Upper lobe of left lung (tissue), 6 donors: ENCODE measurements at regions not wholly inside any gene's neighbourhood (a gene's known extent, or its start where the extent isn't known, plus 50 kb on each side); places are given as distances from the start of the nearest gene placed in this dataset.
"Not testable (repeated sequence)": the region's sequence is repeated elsewhere in the genome, so short reads cannot be mapped to it uniquely, and the experiment has no call there.

Experiments used
- ATAC-seq, 2 donors: fragments of 200-7000 bp; cut with Tn5 transposase; one replicate each; pipeline ENCODE4 v1.9.1; 2022; ENCODE audit warnings: mild to moderate bottlenecking in 2 of 2, moderate library complexity in 2 of 2; ENCODE audit not compliant: low FRiP score in 2 of 2
- DNase-seq, 2 donors: peaks; one replicate each; pipeline ENCODE4 v3.0.0-alpha.2; 2019 to 2020
- H3K27ac ChIP-seq, 4 donors: fragments of 200-600 bp; sonication (generic); one replicate each; pipeline ENCODE4 v1.5.1; 2016 to 2019
- H3K27me3 ChIP-seq, 4 donors: fragments of 200-600 bp; sonication (generic); one replicate each; pipeline ENCODE4 v1.5.1; 2017 to 2019
- H3K36me3 ChIP-seq, 4 donors: fragments of 200-600 bp; sonication (generic); one replicate each; pipeline ENCODE4 v1.5.1; 2016 to 2019
- H3K4me1 ChIP-seq, 4 donors: fragments of 200-600 bp; sonication (generic); one replicate each; pipeline ENCODE4 v1.5.1; 2018 to 2019
- H3K4me3 ChIP-seq, 4 donors: fragments of 200-600 bp; sonication (generic); one replicate each; pipeline ENCODE4 v1.5.1; 2017 to 2019; ENCODE audit warnings: mild to moderate bottlenecking in 2 of 4, moderate library complexity in 1 of 4
- H3K9me3 ChIP-seq, 4 donors: fragments of 200-600 bp; sonication (generic); one replicate each; pipeline ENCODE4 v1.5.1; 2018 to 2019
- EP300 ChIP-seq, 4 donors: sonication (generic); formaldehyde crosslinking; IDR thresholded peaks; one replicate each; pipeline ENCODE4 v1.5.1; 2017; ENCODE audit warnings: antibody characterized with exemption in 4 of 4, control low read depth in 2 of 4
- POLR2A ChIP-seq, 4 donors: fragments of 450-650 bp; IDR thresholded peaks; one replicate each; pipeline ENCODE4 v1.5.1; 2016 to 2017; ENCODE audit warnings: antibody characterized with exemption in 4 of 4, mild to moderate bottlenecking in 2 of 4
- POLR2AphosphoS5 ChIP-seq, 2 donors: sonication (generic); formaldehyde crosslinking; IDR thresholded peaks; one replicate each; pipeline ENCODE4 v1.5.1; 2017; ENCODE audit warnings: antibody characterized with exemption in 2 of 2
- WGBS, 2 donors: methylation state at CpG; one replicate each; pipeline ENCODE4 v1.1.5; 2017 to 2018; 5-methylcytosine and 5-hydroxymethylcytosine counted together
- TF ChIP-seq, protein P1 (sequence below), 6 experiments: fragments of 450-650 bp in 4 of 6; fragments of 200-600 bp in 2 of 6; sonication (generic) in 2 of 6; IDR thresholded peaks; one replicate each; pipeline ENCODE4 v1.5.1; 2016 to 2019; ENCODE audit warnings: antibody characterized with exemption in 6 of 6
- donor health status: DM: no; HTN: no; CAD: no; lungs with moderate emphysema.
- donor health status: DM: no; HTN: yes; CAD: no; lungs with severe emphysema.

DNA sequence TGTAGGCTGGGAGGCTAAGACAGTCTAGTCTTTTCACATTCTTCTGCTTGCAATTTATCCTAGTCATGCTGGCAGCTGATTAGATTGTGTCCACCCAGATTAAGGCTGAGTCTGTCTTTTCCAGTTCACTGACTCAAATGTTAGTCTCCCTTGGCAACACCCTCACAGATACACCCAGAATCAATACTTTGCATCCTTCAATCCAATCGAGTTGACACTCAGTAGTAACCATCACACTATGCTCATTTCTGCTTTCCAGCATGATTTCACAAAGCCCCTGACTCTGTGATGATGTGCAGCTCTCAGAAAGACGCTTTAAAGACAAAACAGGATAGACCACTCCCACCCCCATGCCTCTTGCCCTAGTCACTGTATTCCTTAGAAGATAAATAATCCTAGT is 693.0 kb downstream of the HTR1B start:
- H3K9me3 ChIP-seq, result no peaks in the 10 kb centered on the region
- DNase-seq (no peak), ATAC-seq (no peak)
- H3K36me3 ChIP-seq, result no peaks in the 10 kb centered on the region
- no peaks in the 10 kb centered on the region for H3K4me1 ChIP-seq
- no peaks in the 10 kb centered on the region for H3K27me3 ChIP-seq
- TF ChIP-seq, protein P1, sequence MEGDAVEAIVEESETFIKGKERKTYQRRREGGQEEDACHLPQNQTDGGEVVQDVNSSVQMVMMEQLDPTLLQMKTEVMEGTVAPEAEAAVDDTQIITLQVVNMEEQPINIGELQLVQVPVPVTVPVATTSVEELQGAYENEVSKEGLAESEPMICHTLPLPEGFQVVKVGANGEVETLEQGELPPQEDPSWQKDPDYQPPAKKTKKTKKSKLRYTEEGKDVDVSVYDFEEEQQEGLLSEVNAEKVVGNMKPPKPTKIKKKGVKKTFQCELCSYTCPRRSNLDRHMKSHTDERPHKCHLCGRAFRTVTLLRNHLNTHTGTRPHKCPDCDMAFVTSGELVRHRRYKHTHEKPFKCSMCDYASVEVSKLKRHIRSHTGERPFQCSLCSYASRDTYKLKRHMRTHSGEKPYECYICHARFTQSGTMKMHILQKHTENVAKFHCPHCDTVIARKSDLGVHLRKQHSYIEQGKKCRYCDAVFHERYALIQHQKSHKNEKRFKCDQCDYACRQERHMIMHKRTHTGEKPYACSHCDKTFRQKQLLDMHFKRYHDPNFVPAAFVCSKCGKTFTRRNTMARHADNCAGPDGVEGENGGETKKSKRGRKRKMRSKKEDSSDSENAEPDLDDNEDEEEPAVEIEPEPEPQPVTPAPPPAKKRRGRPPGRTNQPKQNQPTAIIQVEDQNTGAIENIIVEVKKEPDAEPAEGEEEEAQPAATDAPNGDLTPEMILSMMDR (IDR thresholded peaks at IDR 0.05), result no peak
- no peak for TF ChIP-seq EP300 (IDR thresholded peaks at IDR 0.05)
- no peak overlapping the region for H3K27ac ChIP-seq
- H3K4me3 ChIP-seq, result no peak overlapping the region
- 61 to 76% methylated on average over 2 of the region's 2 CpGs for WGBS, 2 donors

DNA sequence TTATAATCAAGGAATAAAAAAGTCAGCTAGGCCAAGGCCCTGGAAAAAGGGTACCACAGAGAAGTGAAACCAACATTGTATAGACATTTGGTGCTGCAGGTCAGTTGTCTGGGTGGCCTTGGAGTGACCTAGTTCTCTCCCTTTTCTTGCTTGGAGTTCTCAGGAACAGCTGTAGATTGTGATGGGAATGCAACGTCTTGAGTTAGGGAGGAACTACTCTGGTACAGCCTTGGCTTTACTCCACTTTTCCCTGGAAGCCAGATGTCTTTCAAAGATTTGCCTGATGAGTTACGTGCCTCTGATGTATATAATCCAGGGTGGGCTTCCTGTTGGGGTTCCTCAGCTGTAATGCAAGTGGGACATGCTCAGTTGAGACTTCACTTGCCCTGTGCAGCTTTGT is 694.7 kb downstream of the HTR1B start:
- whole genome bisulfite sequencing, 2 donors, result 31 to 54% methylated on average over 2 of the region's 2 CpGs
- no peak for DNase-seq
- no peaks in the 10 kb centered on the region for H3K9me3 ChIP-seq
- H3K36me3 ChIP-seq, result no peaks in the 10 kb centered on the region
- TF ChIP-seq POLR2A (IDR thresholded peaks at IDR 0.05), result no peak
- TF ChIP-seq, protein P1 (IDR thresholded peaks at IDR 0.05), result no peak
- TF ChIP-seq POLR2AphosphoS5 (IDR thresholded peaks at IDR 0.05), result no peak
- no peak for TF ChIP-seq EP300 (IDR thresholded peaks at IDR 0.05)
- ATAC-seq, result no peak
- no peak overlapping the region for H3K4me3 ChIP-seq
- H3K27ac ChIP-seq, result no peak overlapping the region
- H3K4me1 ChIP-seq, result no peaks in the 10 kb centered on the region
- H3K27me3 ChIP-seq, result no peaks in the 10 kb centered on the region

DNA sequence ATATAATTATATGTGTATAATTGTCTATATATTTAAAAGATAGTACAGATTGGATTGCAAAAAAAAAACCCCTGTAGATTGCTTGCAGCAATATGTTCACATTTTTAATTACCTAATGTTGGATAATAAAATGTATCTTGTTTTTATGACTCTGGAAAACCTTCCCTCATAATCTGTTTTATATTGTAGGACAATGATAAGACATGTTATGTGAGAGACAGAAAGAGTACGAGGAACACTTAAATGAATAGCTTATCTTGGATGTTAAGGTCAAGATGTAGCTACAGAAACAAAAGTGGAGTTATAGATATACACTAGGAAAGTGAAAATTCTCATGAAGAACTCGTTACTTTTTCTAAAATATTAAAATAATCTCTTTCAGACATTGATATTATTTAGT is 691.6 kb upstream of the IMPG1 start:
- Histone ChIP-seq H3K27ac (no peak overlapping the region), H3K27me3 (no peaks in the 10 kb centered on the region), H3K4me1 (no peaks in the 10 kb centered on the region), H3K36me3 (no peaks in the 10 kb centered on the region), H3K4me3 (no peak overlapping the region), H3K9me3 (no peaks in the 10 kb centered on the region)
- no peak for ATAC-seq
- TF ChIP-seq POLR2A (IDR thresholded peaks at IDR 0.05), result no peak
- no peak for TF ChIP-seq EP300 (IDR thresholded peaks at IDR 0.05)
- TF ChIP-seq, protein P1 (IDR thresholded peaks at IDR 0.05), result no peak
- no peak for TF ChIP-seq POLR2AphosphoS5 (IDR thresholded peaks at IDR 0.05)
- DNase-seq, result no peak
- 49 to 54% methylated on average over 2 of the region's 2 CpGs for WGBS, 2 donors

DNA sequence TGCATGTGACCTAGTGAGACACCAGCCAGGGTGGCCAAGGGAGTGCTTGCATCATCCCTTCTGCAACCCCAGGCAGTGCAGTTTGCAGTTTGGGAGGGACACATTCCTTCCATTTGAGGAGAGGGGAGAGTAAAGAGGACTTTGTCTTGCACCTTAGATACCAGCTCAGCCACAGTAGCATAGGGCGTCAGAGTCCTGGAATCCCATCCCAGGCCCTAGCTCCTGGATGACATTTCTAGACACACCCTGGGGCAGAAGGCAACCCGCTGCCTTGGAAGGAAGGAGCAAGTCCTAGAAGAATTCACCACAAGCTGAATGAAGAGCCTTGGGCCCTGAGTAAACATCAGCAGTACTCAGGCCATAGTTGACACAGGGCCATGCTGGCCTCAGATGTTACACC is 680.4 kb upstream of the IMPG1 start:
- Histone ChIP-seq H3K4me1 (no peaks in the 10 kb centered on the region), H3K9me3 (peaks cover 0 to 10% (median 0%) of the 10 kb centered on the region in 4 donors), H3K27ac (no peak overlapping the region), H3K36me3 (no peaks in the 10 kb centered on the region), H3K27me3 (no peaks in the 10 kb centered on the region), H3K4me3 (no peak overlapping the region)
- WGBS, 2 donors, result 75 to 93% methylated on average over 2 of the region's 2 CpGs
- ATAC-seq (peak in 1 of 2 donors; percentile 37), DNase-seq (no peak)
- TF ChIP-seq EP300 (IDR thresholded peaks at IDR 0.05), result no peak
- no peak for TF ChIP-seq POLR2A (IDR thresholded peaks at IDR 0.05)
- TF ChIP-seq, protein P1 (IDR thresholded peaks at IDR 0.05), result no peak
- TF ChIP-seq POLR2AphosphoS5 (IDR thresholded peaks at IDR 0.05), result no peak

DNA sequence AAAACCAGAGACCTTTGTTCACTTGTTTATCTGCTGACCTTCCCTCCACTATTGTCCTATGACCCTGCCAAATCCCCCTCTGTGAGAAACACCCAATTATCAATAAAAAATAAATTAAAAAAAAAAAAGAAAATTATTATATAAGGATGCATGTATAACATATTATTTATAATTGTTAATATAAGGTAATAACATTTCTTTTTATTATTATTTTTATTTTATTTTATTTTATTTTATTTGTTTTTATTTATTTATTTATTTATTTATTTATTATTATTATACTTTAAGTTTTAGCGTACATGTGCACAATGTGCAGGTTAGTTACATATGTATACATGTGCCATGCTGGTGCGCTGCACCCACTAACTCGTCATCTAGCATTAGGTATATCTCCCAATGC is 672.9 kb upstream of the IMPG1 start:
- not testable (repeated sequence) for DNase-seq, H3K4me3 ChIP-seq, H3K9me3 ChIP-seq, H3K27ac ChIP-seq, H3K4me1 ChIP-seq, ATAC-seq, H3K36me3 ChIP-seq, H3K27me3 ChIP-seq
- 94 to 95% methylated on average over 3 of the region's 3 CpGs for WGBS, 2 donors

DNA sequence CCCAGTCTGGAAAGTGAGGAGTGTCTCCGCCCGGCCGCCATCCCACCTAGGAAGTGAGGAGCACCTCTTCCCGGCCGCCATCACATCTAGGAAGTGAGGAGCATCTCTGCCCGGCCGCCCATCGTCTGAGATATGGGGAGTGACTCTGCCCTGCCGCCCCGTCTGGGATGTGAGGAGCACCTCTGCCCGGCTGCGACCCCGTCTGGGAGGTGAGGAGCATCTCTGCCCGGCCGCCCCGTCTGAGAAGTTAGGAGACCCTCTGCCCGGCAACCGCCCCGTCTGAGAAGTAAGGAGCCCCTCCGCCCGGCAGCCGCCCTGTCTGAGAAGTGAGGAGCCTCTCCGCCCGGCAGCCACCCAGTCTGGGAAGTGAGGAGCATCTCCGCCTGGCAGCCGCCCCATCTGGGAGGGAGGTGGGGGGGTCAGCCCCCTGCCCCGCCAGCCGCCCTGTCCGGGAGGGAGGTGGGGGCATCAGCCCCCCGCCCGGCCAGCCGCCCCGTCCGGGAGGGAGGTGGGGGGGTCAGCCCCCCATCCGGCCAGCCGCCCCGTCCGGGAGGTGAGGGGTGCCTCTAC is 671.8 kb upstream of the IMPG1 start:
- not testable (repeated sequence) for ATAC-seq, H3K27ac ChIP-seq, H3K36me3 ChIP-seq, H3K9me3 ChIP-seq, H3K4me1 ChIP-seq, H3K4me3 ChIP-seq, H3K27me3 ChIP-seq
- DNase-seq, result peak in 1 of 2 donors; percentile 57
- 80 to 89% methylated on average over 5 to 16 of the region's 38 CpGs for WGBS, 2 donors
